GM18873 (cell line): ENCODE measurements at regions not wholly inside any gene's neighbourhood (a gene's known extent, or its start where the extent isn't known, plus 50 kb on each side); places are given as distances from the start of the nearest gene placed in this dataset.
"Not testable (repeated sequence)": the region's sequence is repeated elsewhere in the genome, so short reads cannot be mapped to it uniquely, and the experiment has no call there.

ENCODE experiments used
- ATAC-seq: cut with Tn5 transposase; IDR thresholded peaks from one replicate; pipeline ENCODE4 v1.9.1; 2021; ENCODE audit warnings: mild to moderate bottlenecking, moderate library complexity, moderate number of reproducible peaks; ENCODE audit not compliant: unreplicated experiment, low FRiP score

DNA sequence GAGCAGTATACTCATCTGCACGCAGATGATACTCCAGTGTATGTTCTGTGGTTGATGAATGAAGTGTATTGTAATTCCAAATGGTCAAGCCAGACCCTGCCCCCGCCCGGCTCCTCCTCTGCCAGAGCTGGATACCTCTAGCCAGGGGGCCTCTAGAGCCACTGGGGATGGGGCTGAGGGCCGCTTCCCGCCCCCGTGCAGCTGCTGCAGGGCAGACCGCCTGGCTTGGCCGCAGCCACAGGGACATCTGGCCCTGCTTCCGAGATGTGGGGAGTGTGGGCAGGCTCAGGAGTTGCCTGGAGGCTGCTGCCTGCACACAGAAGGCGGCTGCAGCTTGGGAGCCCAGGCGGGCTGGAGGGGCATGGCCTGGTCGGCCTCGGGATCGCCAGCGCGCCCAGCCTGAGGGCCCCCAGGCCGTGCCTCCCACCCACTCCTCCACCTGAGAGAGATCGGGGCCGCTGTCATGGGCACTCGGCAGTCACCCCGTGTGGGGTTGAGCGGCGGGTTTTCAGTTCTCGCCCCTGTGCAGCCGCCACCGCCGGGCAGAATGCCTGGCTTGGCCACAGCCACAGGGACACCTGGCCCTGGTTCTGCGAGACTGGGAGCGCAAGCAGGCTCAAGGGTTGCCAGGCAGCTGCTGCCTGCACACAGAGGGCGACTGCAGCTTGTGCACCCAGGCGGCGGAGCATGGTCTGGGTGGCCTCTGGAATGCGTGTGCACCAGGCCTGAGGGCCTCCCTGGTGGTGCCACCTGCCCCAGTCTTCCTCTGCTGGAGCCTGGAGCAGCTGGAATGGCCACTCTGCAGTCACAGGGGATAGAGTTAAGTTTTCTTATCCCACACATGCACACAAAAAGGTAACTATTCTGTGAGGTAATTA lies 1643.7 kb downstream of the SPATA31A7 start:
- not testable (repeated sequence) for ATAC-seq

DNA sequence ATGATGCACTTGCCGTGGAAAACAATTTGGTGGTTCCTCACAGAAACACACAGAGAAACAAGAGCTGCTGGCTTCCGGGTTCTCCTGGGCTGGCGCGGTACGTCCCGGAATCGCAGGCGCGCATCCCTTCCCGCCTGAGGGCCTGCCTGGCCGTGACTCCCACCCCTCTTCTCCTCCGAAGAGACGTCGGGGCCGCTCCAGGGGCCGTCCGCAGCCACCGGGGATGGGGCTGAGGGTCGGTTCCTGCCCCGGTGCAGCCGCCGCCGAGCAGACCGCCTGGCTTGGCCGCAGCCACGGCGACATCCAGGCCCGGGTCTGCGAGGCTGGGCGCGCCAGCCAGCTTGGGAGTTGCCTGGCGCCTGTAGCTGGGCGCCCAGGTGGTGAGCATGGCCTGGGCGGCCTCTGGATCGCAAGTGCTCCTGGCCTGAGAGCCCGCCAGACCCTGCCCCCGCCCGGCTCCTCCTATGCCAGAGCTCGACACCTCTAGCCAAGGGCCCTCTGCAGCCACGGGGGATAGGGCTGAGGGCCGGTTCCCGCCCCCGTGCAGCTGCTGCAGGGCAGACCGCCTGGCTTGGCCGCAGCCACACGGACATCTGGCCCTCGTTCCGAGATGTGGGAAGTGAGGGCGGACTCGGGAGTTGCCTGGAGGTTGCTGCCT lies 1647.5 kb downstream of the SPATA31A7 start:
- ATAC-seq = peak; percentile 15

DNA sequence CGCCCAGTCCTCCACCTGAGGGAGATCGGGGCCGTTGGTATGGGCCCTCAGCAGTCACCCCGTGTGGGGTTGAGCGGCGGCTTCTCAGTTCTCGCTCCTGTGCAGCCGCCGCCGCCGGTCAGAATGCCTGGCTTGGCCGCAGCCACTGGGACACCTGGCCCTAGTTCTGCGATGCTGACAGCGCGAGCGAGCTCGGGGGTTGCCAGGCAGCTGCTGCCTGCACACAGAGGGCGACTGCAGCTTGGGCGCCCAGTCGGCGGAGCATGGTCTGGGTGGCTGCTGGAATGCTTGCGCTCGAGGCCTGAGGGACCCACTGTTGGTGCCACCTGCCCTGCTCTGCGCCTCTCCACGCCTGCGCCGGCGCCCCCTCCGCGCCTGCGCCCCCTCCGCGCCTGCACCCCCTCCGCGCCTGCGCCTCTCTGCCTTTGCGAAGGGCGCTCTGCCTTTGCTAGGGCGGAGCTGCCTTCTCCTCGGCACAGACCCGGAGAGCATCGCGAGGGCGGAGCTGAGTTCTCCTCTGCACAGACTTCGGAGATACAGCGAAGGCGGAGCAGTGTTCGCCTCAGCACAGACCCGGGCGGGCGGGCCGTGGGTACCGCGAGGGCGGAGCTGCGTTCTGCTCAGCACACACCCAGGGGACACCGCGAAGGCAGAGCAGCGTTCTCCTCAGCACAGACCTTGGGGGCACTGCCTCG lies 1648.3 kb downstream of the SPATA31A7 start:
- peak; percentile 100 for ATAC-seq

DNA sequence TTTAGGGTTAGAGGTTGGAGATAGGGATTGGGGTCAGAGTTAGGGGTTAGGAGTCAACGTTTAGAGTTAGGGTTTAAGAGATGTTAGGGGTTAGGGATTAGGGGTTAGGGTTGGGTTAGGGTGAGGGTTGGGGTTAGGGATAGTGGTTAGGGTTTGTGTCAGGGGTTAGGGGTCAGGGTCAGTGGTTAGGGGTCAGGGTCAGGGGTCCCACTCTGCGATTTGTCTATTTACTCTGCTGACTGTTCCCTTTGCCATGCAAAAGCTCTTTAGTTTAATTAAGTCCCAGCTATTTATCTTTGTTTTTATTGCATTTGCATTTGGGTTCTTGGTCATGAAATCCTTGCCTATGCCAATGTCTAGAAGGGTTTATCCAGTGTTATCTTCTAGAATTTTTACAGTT lies 1649.3 kb downstream of the SPATA31A7 start:
- ATAC-seq = not testable (repeated sequence)

DNA sequence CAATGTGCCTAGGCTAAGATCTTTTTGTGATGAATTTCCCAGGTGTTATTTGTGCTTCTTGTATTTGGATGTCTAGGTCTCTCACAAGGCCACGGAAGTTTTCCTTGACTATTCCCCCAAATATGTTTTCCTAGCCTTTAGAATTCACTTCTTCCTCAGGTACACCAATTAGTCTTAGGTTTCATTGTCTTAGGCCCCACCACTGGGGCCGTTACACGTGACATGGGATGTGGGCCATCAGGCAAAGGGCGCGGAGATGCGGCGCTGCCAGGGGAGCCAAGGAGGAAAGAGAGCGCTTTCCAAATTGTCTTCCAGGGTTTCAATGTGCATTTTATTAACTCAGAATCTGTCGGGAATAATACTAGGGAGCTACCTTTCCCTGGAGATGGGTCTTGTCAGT lies 1653.3 kb downstream of the SPATA31A7 start:
- not testable (repeated sequence) for ATAC-seq

DNA sequence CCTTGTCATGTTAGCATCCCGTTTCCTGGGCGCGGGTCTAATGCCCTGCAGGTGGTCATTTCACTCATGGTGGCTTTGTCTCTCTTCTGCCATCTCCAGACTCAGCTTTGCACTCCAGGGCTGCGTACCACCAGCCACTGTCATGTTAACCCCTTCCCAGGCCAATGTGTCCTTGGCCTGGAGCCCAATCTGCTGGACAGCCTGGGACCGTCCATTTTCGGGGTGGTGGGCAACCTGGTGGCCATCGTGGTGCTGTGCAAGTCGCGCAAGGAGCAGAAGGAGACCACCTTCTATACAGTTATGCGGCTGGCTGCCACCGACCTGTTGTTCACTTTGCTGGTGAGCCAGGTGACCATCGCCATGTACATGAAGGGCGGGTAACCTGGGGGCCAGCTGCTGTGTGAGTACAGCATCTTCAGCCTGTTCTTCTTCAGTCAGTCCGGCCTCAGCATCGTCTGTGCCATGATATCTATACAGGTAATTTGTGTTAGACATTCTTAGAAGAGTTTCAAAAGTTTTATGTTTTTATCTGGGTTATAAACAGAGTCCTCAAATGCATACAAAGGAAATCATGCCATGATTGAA lies 1654.0 kb downstream of the SPATA31A7 start:
- ATAC-seq = not testable (repeated sequence)

DNA sequence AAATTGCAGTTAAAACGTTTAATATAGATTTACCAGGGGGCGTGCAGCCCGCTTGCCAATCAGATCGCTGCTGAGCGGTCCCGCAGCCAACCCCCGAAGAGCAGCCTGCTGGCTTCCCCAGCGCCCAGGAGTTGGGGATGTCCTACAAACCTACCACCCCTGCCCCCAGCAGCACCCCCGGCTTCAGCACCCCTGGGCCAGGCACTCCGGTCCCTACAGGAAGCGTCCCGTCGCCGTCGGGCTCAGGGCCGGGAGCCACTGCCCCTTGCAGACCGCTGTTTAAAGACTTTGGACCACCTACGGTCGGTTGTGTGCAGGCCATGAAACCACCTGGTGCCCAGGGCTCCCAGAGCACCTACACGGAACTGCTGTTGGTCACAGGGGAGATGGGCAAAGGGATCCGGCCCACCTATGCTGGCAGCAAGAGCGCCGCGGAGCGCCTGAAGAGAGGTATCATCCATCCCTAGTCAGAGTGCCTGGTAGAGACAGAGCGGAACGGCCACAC lies 1654.9 kb downstream of the SPATA31A7 start:
- not testable (repeated sequence) for ATAC-seq

- ATAC-seq = not testable (repeated sequence)
These were observed 1658.4 kb downstream of the SPATA31A7 start for GRCh38 chr9:62848258-62848657.

- not testable (repeated sequence) for ATAC-seq
These were observed 1660.2 kb downstream of the SPATA31A7 start for GRCh38 chr9:62849991-62850390.

DNA sequence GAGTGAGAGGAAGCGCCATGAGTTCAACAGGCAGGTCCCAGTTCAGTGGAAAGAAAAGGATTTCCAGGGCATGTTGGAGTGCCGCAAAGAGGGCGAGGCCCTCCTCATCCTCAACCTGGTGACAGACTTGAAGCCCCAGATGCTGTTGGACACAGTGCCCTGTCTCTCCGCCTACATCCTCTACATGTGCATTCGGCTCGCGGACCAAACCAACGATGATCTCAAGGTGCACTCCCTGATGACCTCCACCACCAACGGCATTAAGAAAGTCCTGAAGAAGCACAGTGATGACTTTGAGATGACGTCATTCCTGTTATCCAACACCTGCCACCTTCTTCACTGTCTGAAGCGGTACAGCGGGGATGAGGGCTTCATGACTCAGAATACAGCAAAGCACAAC lies 1667.4 kb downstream of the SPATA31A7 start:
- ATAC-seq = not testable (repeated sequence)

DNA sequence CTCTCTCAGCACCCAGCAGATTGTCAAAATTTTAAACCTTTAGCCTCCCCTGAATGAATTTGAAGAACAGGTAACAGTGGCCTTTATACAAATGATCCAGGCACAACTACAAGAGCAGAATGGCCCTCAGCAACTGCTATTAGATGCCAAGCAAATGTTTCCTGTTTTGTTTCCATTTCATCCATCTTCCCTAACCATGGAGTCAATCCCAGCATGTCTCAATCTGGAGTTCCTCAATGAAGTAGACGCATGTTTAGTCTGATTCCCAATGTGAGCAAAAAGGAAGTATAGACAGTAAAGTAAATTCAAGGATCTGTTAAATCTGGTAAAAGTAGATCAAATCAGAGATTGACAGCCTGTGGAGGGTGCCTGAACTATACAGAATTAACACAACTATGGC lies 1668.4 kb downstream of the SPATA31A7 start:
- ATAC-seq = not testable (repeated sequence)

DNA sequence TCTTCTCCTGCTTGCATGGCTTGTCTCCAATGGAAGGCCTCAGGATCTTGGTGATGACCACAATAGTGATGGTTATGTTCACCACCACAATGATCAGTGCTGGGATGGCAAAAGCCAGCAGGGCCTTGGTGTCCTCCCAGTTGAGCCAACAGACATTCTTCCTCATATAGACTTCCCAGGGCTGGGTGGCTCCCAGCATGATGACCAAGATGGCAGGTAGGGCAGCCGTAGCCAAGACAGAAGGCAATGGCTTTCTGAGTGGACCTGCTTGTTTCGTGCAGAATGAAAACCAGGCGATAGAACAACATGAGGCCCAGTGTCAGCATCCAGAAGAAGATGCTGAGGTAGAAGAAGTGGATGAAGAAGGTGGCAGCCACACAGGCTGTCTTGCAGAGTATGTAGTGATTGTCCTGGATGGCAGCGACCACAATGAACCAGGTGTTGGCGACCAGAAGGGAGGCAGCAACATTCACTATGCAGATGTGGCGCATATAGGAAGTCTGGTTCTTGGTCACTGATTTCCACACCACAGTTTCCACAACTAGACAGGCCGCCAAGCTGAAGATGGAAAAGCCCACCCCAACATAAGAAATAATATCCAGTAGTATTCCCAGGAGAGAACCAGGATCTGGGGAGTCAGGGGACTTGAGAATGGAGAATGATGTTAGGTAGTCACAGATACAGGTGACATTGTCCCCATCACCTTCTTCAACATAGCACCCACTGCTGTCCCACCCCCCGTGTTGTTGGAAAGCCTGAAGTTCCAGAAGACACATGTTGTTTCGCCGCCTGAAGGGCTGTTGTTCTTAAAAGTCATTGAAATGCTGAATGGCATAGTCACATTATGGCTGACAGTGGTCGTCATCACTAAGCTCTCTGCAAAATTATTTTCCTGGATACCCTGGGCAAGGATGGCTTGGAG lies 1671.4 kb downstream of the SPATA31A7 start:
- ATAC-seq = not testable (repeated sequence)

- ATAC-seq = not testable (repeated sequence)
These were observed 1672.3 kb downstream of the SPATA31A7 start for GRCh38 chr9:62862180-62862579.

- ATAC-seq = not testable (repeated sequence)
These were observed 1673.5 kb downstream of the SPATA31A7 start for GRCh38 chr9:62863319-62863718.

GRCh38 chr9:62863867-62864266 lies 1674.0 kb downstream of the SPATA31A7 start:
- not testable (repeated sequence) for ATAC-seq

- not testable (repeated sequence) for ATAC-seq
These were observed 1674.9 kb downstream of the SPATA31A7 start for GRCh38 chr9:62864481-62865469.

- not testable (repeated sequence) for ATAC-seq
These were observed 1679.2 kb downstream of the SPATA31A7 start for GRCh38 chr9:62869061-62869460.

GRCh38 chr9:62871765-62872164 lies 1681.9 kb downstream of the SPATA31A7 start:
- not testable (repeated sequence) for ATAC-seq
